A549 (cell line): ENCODE measurements at regions not wholly inside any gene's neighbourhood (a gene's known extent, or its start where the extent isn't known, plus 50 kb on each side); places are given as distances from the start of the nearest gene placed in this dataset.
"Not testable (repeated sequence)": the region's sequence is repeated elsewhere in the genome, so short reads cannot be mapped to it uniquely, and the experiment has no call there.

ENCODE experiments used
- ATAC-seq, 2 experiments: fragments of 200-7000 bp in 1 of 2; fragments of >200 bp in 1 of 2; cut with Nextera tagmentation in 1 of 2; cut with Tn5 transposase in 1 of 2; 3 replicates each; pipeline versions ENCODE4 v1.8.0 to v1.9.1; 2018 to 2020; ENCODE audit warnings: mild to moderate bottlenecking in 1 of 2, moderate library complexity in 1 of 2
- CTCF ChIA-PET: fragments of 300-600 bp; sonication (Branson Sonifier 250); formaldehyde crosslinking; extraction: SDS; loops from one replicate; lab custom pipeline; 2021; ENCODE audit warnings: antibody characterized with exemption, inconsistent platforms; lab: Yijun Ruan, JAX
- POLR2A ChIA-PET: fragments of 350-600 bp; formaldehyde crosslinking; extraction: SDS; loops from one replicate; lab custom pipeline; 2021; ENCODE audit warnings: antibody characterized with exemption, inconsistent platforms; lab: Yijun Ruan, JAX
- DNase-seq, 2 experiments: peaks; one replicate each; pipeline versions ENCODE4 v3.0.0 to v3.0.0-alpha.2; 2011 to 2016; ENCODE audit warnings: low read depth in 1 of 2, low spot score in 1 of 2
- FAIRE-seq: peaks from 2 replicates; lab custom pipeline; 2011; peaks lifted over from hg19 to GRCh38; lab: Jason Lieb, UNC
- H3K27ac ChIP-seq, 2 experiments: fragments of >200 bp; sonication (Bioruptor Twin); formaldehyde crosslinking; 3 replicates each; pipeline ENCODE4 v1.5.1; 2016 to 2017
- H3K4me1 ChIP-seq: fragments of >200 bp; sonication (Bioruptor Twin); formaldehyde crosslinking; 3 replicates; pipeline ENCODE4 v1.6.1; 2016
- H3K4me2 ChIP-seq: fragments of >200 bp; sonication (Bioruptor Twin); formaldehyde crosslinking; 3 replicates; pipeline ENCODE4 v1.6.1; 2016
- H3K4me3 ChIP-seq: fragments of >200 bp; sonication (Bioruptor Twin); formaldehyde crosslinking; 3 replicates; pipeline ENCODE4 v1.5.1; 2016
- H3K9me3 ChIP-seq: fragments of >200 bp; sonication (Bioruptor Twin); formaldehyde crosslinking; 3 replicates; pipeline ENCODE4 v1.6.1; 2016
- CBX8 ChIP-seq: fragments of 200-600 bp; sonication (generic); IDR thresholded peaks from 2 replicates; pipeline ENCODE4 v1.6.1; 2016
- CEBPB ChIP-seq, 2 experiments: fragments of >200 bp in 1 of 2; sonication (Bioruptor Twin) in 1 of 2; formaldehyde crosslinking in 1 of 2; IDR thresholded peaks; 2 replicates each; pipeline ENCODE4 v1.6.1; 2012 to 2016
- CHD2 ChIP-seq: fragments of 150-350 bp; IDR thresholded peaks from 2 replicates; pipeline ENCODE4 v1.6.1; 2014; ENCODE audit warnings: low read length; ENCODE audit not compliant: partially characterized antibody
- CHD4 ChIP-seq: fragments of 200-600 bp; sonication (generic); IDR thresholded peaks from 2 replicates; pipeline ENCODE4 v1.6.1; 2016; ENCODE audit warnings: antibody characterized with exemption, mild to moderate bottlenecking, borderline replicate concordance
- CTCF ChIP-seq: fragments of >200 bp; sonication (Bioruptor Twin); formaldehyde crosslinking; IDR thresholded peaks from 3 replicates; pipeline ENCODE4 v1.5.1; 2016
- E2F6 ChIP-seq: IDR thresholded peaks from 2 replicates; pipeline ENCODE4 v1.6.1; 2012; ENCODE audit warnings: low read depth, borderline replicate concordance
- EHF ChIP-seq: fragments of 250-450 bp; sonication (Bioruptor Pico); IDR thresholded peaks from 2 replicates; pipeline ENCODE4 v1.5.0; 2020; ENCODE audit warnings: mild to moderate bottlenecking
- FOSB ChIP-seq: fragments of 250-450 bp; sonication (Bioruptor Pico); IDR thresholded peaks from 2 replicates; pipeline ENCODE4 v1.5.0; 2020; ENCODE audit warnings: mild to moderate bottlenecking, moderate library complexity
- FOSL2 ChIP-seq, 2 experiments: fragments of 450-650 bp in 1 of 2; fragments of >200 bp in 1 of 2; sonication (Bioruptor Twin) in 1 of 2; formaldehyde crosslinking; IDR thresholded peaks; 2 replicates each; pipeline versions ENCODE4 v1.5.0 to v1.6.1; 2016 to 2020; ENCODE audit warnings: mild to moderate bottlenecking in 1 of 2, moderate library complexity in 1 of 2
- GATA3 ChIP-seq: IDR thresholded peaks from 2 replicates; pipeline ENCODE4 v1.6.1; 2012; ENCODE audit warnings: borderline replicate concordance
- HDAC2 ChIP-seq: fragments of 200-600 bp; sonication (generic); IDR thresholded peaks from 2 replicates; pipeline ENCODE4 v1.6.1; 2016
- HES2 ChIP-seq: fragments of >200 bp; sonication (Bioruptor Twin); formaldehyde crosslinking; IDR thresholded peaks from 2 replicates; pipeline ENCODE4 v1.6.1; 2016
- HEYL ChIP-seq: fragments of 250-450 bp; sonication (Bioruptor Pico); IDR thresholded peaks from 2 replicates; pipeline ENCODE4 v1.8.0; 2021; ENCODE audit warnings: mild to moderate bottlenecking, moderate library complexity
- KDM5A ChIP-seq: fragments of 200-600 bp; sonication (generic); IDR thresholded peaks from 2 replicates; pipeline ENCODE4 v1.6.1; 2016; ENCODE audit warnings: antibody characterized with exemption, mild to moderate bottlenecking
- NFE2L2 ChIP-seq: fragments of 150-350 bp; conservative IDR thresholded peaks from 2 replicates; pipeline ENCODE4 v1.6.1; 2014; ENCODE audit warnings: low read length
- NPAS2 ChIP-seq: fragments of 250-450 bp; sonication (Bioruptor Pico); IDR thresholded peaks from 2 replicates; pipeline ENCODE4 v1.8.0; 2022; ENCODE audit warnings: mild to moderate bottlenecking, moderate library complexity, borderline replicate concordance
- NR3C1 ChIP-seq: fragments of >200 bp; sonication (Bioruptor Twin); formaldehyde crosslinking; IDR thresholded peaks from 3 replicates; pipeline ENCODE4 v1.6.1; 2017
- PHF8 ChIP-seq: fragments of 200-600 bp; sonication (generic); IDR thresholded peaks from 2 replicates; pipeline ENCODE4 v1.6.1; 2016; ENCODE audit warnings: low read depth, mild to moderate bottlenecking, antibody characterized with exemption, moderate library complexity, borderline replicate concordance
- POLR2A ChIP-seq: IDR thresholded peaks from 2 replicates; pipeline ENCODE4 v1.6.1; 2012; ENCODE audit warnings: mild to moderate bottlenecking, low read length
- RAD21 ChIP-seq, 2 experiments: fragments of >200 bp in 1 of 2; sonication (Bioruptor Twin) in 1 of 2; formaldehyde crosslinking in 1 of 2; IDR thresholded peaks in 1 of 2; conservative IDR thresholded peaks in 1 of 2; 2 replicates in 1 of 2; 3 replicates in 1 of 2; pipeline ENCODE4 v1.6.1; 2012 to 2018; ENCODE audit warnings: inconsistent platforms in 1 of 2
- RARB ChIP-seq: fragments of 250-450 bp; sonication (Bioruptor Pico); IDR thresholded peaks from 2 replicates; pipeline ENCODE4 v1.8.0; 2021; ENCODE audit warnings: mild to moderate bottlenecking, moderate library complexity
- RCOR1 ChIP-seq: fragments of 150-350 bp; IDR thresholded peaks from 2 replicates; pipeline ENCODE4 v1.6.1; 2014; ENCODE audit warnings: antibody characterized with exemption, low read length, low read depth
- RNF2 ChIP-seq: fragments of 200-600 bp; sonication (generic); IDR thresholded peaks from 2 replicates; pipeline ENCODE4 v1.6.1; 2016; ENCODE audit warnings: low read depth, mild to moderate bottlenecking, antibody characterized with exemption, moderate library complexity, borderline replicate concordance
- SMC3 ChIP-seq: fragments of >200 bp; sonication (Bioruptor Twin); formaldehyde crosslinking; IDR thresholded peaks from 3 replicates; pipeline ENCODE4 v1.6.1; 2018; ENCODE audit warnings: inconsistent platforms
- WGBS: methylation state at CpG from one replicate; pipeline ENCODE4 v1.1.6; 2017; ENCODE audit errors: missing lambda C conversion rate; 5-methylcytosine and 5-hydroxymethylcytosine counted together

DNA sequence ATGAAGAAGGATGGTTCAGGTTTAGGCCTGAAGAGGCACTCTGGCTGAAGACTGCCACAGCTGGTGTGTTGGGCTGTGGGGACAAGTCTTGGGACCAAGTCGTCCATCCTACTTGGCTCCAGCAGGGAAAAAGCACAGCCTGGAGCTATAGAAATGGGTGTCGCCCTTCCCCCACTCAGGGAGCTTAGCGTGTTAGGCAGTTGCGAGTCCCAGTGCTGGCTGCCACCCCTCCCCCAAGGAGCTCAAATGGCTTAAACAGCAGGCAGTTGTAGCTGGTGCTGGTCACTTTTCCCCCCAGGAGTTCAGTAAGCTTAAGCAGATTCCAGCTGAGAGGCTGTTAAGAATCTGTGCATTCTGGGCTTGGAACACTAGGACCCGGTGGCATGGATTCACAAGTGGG, 319.5 kb upstream of the POF1B start:
- ChIA-PET POLR2A (no interaction called here), CTCF (no interaction called here)
- Histone ChIP-seq H3K4me3 (no peak overlapping the region), H3K4me1 (no peaks in the 10 kb centered on the region), H3K9me3 (no peaks in the 10 kb centered on the region), H3K4me2 (no peak overlapping the region), H3K27ac (no peak overlapping the region)
- WGBS: 5% methylated on average over 4 of the region's 5 CpGs
- no peak for FAIRE-seq
- TF ChIP-seq RNF2 (no peak), NPAS2 (CRISPR knock-in tag) (no peak), PHF8 (no peak), CBX8 (no peak), RARB (CRISPR knock-in tag) (no peak), RCOR1 (no peak), SMC3 (no peak), FOSB (CRISPR knock-in tag) (no peak), HDAC2 (no peak), NR3C1 (no peak), CHD4 (no peak)
- no peak for ATAC-seq
- DNase-seq: no peak

DNA sequence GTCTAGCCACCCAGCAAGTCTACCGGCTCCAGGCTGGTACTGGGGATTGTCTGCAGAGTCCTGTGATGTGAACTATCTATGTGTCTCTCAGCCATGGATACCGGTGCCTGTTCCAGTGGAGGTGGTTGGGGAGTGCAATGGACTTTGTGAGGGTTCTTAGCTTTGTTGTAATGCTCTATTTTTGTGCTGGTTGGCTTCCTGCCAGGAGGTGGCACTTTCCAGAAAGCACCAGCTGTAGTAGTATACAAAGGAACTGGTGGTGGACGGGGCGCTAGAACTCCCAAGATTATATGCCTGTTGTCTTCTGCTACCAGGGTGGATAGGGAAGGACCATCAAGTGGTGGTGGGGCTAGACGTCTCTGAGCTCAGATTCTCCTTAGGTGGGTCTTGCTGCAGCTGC, 306.4 kb upstream of the POF1B start:
- no peak overlapping the region for H3K4me3 ChIP-seq
- WGBS: 0% methylated on average over 5 of the region's 5 CpGs
- POLR2A ChIA-PET: no interaction called here
- TF ChIP-seq HES2 (no peak), CHD2 (no peak), NR3C1 (no peak), POLR2A (no peak), FOSL2 (IDR thresholded peaks at IDR 0.05) (no peak), FOSL2 (CRISPR knock-in tag; IDR thresholded peaks at IDR 0.05) (no peak), EHF (CRISPR knock-in tag) (no peak), NPAS2 (CRISPR knock-in tag) (no peak), GATA3 (no peak), CTCF (no peak), KDM5A (no peak), E2F6 (no peak), RCOR1 (no peak), CEBPB (IDR thresholded peaks at IDR 0.05) (no peak)
- CTCF ChIA-PET: no interaction called here
- no peak overlapping the region for H3K4me2 ChIP-seq
- H3K4me1 ChIP-seq: no peaks in the 10 kb centered on the region
- no peak for DNase-seq
- no peak overlapping the region for H3K27ac ChIP-seq
- ATAC-seq: no peak
- no peak for FAIRE-seq
- no peaks in the 10 kb centered on the region for H3K9me3 ChIP-seq

DNA sequence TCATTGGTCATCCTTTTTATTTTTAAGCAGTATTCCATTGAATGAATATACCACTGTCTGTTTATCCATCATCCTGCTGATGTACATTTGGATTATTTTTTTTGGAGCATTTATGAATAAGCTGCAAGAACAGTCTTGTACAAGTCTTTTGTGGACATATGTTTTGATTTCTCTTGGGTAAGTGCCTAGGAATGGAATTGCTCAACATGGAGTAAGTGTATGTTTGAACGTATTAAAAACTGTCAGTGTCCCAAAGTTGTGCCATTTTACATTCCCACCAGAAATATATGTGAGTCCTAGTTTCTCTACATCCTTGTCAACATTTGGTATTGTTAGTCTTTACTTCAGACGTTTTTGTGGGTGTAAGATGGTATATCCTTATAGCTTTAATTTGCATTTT, 287.0 kb upstream of the POF1B start:
- H3K4me1 ChIP-seq: no peaks in the 10 kb centered on the region
- no peak overlapping the region for H3K27ac ChIP-seq
- no peaks in the 10 kb centered on the region for H3K9me3 ChIP-seq
- POLR2A ChIA-PET: no interaction called here
- DNase-seq: no peak
- ATAC-seq: no peak
- WGBS: 0% methylated on average over 2 of the region's 2 CpGs
- no peak overlapping the region for H3K4me3 ChIP-seq
- CTCF ChIA-PET: no interaction called here
- TF ChIP-seq FOSL2 (IDR thresholded peaks at IDR 0.05): no peak
- no peak for TF ChIP-seq FOSL2 (CRISPR knock-in tag; IDR thresholded peaks at IDR 0.05)
- no peak for TF ChIP-seq RAD21 (conservative IDR thresholded peaks at IDR 0.05 in 1 of 2, IDR thresholded peaks at IDR 0.05 in 1 of 2)
- TF ChIP-seq NFE2L2: no peak
- TF ChIP-seq HEYL: no peak
- no peak for TF ChIP-seq EHF (CRISPR knock-in tag)
- peak; percentile 46 for FAIRE-seq
- H3K4me2 ChIP-seq: no peak overlapping the region

- 48% methylated on average over 4 of the region's 5 CpGs for WGBS
- POLR2A ChIA-PET, DNase-seq, H3K4me3 ChIP-seq, H3K9me3 ChIP-seq, CTCF ChIA-PET, ATAC-seq, H3K4me2 ChIP-seq, H3K4me1 ChIP-seq, FAIRE-seq, H3K27ac ChIP-seq: not testable (repeated sequence)
Measured at GRCh38 chrX:85663970-85664369, 284.5 kb upstream of the POF1B start.
